Hematopoietic multipotent progenitor cell (in vitro differentiated cells): ENCODE measurements at regions not wholly inside any gene's neighbourhood (a gene's known extent, or its start where the extent isn't known, plus 50 kb on each side); places are given as distances from the start of the nearest gene placed in this dataset.
"Not testable (repeated sequence)": the region's sequence is repeated elsewhere in the genome, so short reads cannot be mapped to it uniquely, and the experiment has no call there.

Experiments used
- DNase-seq, 3 donors: peaks; one replicate each; pipeline ENCODE4 v3.0.0-alpha.2; 2011 to 2015; ENCODE audit warnings: low read depth in 2 of 3, low spot score in 2 of 3

- DNase-seq = no peak
Observed at GRCh38 chr22:22754961-22755777, 110.8 kb downstream of the GGTLC2 start.

- no peak for DNase-seq
Observed at GRCh38 chr22:22755778-22756100, 111.3 kb downstream of the GGTLC2 start.

DNA sequence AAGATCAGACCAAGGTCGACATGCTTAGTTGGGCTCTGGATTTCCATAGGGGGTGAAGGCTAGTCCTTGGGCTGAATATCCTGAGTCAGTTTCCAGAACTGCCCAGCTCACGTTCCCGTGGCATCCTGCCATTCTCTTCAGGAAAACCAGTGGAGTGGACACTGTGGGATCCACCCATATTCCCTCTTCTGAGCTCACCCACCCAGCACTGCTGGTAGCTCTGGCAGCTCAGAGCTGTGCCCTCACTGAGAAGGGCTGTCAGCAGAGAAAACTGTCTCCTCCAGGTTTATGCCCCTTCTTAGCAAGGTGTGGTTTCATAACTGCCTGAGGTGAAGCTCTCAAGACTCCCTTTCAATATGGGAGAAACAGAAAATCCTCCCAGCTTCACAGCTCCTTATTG lies 111.7 kb downstream of the GGTLC2 start:
- no peak for DNase-seq

DNA sequence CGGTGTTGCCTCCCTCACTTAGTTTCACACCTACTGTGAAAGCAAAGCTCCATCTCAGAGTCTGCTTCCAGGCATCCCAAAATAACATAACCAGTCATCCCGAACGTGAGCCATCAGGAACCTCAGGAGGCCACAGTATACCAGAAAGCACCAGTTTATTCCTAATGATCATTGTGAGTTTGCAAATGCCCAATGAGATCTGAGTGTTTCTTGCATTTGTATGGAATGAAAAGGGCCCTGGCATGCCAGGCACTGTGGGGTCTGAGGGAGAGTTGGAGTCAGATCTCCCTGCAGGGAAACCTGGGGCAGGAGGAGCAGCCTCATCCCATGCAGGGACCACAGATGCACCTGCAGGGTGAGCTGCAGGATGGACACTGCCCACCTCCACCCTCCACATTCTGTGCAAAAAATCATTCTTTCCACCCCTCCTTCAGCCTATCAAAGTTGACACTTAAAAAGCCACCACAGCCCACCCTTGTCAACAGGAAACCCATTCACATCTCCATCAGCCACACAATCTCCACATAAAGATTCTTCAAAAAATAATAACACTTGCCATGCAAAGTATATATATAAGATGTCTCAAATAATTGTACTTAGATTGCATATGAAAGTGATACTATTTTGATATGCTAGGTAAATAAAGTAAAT lies 112.3 kb downstream of the GGTLC2 start:
- DNase-seq = not testable (repeated sequence)

DNA sequence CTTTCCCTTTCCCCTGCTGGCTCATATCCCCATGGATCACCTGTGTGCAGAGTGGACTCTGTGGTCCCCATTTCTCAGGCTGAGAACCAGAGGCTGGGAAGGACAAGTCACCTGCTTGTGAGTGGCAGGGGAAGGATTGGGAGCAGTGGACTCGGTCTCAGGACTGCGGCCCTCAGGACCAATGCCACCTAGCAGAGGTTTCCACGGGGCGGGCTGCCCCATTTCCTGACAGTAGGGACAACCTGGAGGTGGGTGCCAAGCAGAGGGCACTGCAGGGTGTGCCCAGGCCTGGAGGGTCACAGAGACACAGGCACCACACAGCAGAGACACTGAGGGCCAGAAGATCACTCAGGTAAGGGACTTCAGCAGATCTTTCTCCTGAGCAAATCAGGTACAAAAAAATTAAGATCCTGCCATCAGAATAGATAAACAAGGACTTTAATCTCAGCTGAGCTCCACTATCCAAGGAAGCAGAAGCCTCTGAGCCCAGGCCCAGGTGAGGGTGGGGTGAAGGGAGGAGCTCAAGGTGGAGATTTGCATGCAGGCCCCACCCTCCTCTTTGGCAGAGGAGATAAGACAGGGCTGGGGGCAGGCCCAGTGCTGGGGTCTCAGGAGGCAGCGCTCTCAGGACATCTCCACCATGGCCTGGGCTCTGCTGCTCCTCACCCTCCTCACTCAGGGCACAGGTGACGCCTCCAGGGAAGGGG lies 113.8 kb downstream of the GGTLC2 start:
- DNase-seq = not testable (repeated sequence)

GRCh38 chr22:22759371-22759770 lies 115.0 kb downstream of the GGTLC2 start:
- DNase-seq = no peak

GRCh38 chr22:22759889-22760546 lies 115.6 kb downstream of the GGTLC2 start:
- no peak for DNase-seq

- no peak for DNase-seq
Observed at GRCh38 chr22:22761606-22761962, 117.2 kb downstream of the GGTLC2 start.

DNA sequence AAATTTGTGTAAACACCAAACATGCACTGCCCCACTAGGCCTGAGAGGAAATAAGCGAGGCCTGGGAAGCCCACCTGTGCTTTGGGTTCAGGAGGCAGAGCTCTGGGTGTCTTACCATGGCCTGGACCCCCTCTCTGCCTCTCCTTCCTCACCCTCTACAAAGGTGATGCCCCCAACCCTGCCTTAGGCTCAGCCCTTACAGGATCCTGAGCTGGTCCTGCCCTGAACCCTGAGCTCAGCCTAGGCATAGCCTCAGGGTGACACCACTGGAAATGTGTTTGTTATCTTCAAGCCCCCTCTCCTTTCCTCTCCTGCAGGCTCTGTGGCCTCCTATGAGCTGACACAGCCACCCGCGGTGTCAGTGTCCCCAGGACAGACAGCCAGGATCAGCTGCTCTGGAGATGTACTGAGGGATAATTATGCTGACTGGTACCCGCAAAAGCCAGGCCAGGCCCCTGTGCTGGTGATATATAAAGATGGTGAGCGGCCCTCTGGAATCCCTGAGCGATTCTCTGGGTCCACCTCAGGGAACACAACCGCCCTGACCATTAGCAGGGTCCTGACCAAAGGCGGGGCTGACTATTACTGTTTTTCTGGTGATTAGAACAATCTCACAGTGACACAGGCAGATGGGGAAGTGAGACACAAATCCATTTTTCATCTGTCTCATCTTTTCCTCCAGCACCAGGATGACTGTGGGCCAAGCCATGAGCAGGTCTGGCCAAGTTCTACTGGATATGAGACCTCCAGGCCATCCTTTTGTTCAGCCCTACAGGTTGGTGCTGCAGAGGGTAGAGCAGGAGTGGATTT lies 117.8 kb downstream of the GGTLC2 start:
- no peak for DNase-seq

- DNase-seq = no peak
Observed at GRCh38 chr22:22763512-22763911, 119.1 kb downstream of the GGTLC2 start.

DNA sequence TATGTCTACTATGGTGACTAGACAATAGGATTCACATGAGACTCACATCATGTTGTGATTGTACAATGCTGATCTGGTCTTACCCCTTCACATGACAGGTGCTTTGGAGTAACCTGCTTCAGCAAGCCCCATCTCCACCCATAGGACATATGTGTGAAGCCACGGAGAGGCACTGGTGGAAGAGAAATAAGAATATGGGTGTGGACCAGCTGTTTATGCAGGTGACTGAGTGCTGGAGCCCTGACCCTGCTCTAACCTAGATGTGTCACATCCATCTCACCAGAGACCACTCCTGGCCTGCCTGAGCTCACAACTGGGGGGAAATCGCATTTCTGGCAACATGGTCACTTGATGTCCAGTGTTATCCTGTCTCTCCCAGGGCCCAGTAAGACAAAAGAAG lies 119.7 kb downstream of the GGTLC2 start:
- no peak for DNase-seq

GRCh38 chr22:22767876-22768602 lies 119.6 kb upstream of the IGLL5 start:
- no peak for DNase-seq

DNA sequence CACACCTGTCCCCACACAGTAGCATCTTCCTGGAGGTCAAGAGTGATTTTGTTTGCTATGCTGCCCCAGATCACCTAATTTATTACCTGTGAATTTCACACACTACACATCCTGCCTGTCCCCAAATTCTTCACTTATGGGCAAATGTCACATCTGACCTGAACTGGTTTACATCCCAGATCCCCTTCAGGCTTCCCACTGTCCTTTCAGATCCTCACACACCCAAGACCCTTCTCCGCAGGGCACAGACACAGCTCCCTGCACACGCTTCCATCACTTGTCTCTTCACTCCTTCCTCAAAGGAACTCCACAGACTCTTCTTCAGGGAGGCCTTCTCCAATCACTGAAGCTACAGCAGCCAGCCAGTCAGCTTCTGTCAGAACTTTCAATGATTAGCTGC lies 118.7 kb upstream of the IGLL5 start:
- no peak for DNase-seq

DNA sequence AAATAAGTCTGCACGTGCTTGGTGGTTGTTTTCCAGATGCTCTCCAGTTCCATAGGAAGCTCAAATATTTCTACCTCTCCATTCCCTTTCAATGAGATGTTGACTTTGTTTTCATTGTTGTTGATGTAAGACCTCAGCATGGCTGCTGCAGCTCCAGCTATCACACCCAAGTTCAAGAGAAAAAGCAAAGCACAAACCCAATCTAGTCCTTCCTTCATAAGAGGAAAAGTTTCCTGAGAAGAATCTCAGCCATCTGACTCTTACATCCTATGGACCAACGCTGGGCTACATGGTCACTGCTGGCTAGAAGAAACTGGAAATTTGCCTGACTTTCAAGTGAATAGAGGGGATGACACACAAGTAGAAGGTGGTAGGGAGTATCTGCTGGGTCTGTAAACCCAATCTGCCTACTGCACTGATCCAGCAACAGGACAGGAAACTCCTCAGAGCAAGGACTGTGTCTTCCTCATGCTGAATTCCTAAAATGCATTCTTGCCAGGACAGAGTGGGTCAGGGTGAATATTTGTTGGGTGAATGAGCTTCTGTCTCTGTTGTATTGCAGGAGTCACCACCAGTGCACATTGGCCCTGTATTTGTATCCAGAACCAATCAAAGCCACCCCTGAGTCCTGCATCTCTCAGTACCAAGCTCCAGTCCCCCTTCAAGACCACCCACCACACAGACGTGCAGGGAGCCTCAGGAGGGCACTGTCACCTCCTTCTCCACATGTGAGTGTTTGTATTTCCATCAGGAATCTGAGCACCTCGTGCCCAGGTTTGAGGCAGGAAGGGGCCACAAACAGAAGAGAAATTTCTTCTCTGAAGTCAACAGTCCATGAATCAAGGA lies 118.0 kb upstream of the IGLL5 start:
- no peak for DNase-seq

DNA sequence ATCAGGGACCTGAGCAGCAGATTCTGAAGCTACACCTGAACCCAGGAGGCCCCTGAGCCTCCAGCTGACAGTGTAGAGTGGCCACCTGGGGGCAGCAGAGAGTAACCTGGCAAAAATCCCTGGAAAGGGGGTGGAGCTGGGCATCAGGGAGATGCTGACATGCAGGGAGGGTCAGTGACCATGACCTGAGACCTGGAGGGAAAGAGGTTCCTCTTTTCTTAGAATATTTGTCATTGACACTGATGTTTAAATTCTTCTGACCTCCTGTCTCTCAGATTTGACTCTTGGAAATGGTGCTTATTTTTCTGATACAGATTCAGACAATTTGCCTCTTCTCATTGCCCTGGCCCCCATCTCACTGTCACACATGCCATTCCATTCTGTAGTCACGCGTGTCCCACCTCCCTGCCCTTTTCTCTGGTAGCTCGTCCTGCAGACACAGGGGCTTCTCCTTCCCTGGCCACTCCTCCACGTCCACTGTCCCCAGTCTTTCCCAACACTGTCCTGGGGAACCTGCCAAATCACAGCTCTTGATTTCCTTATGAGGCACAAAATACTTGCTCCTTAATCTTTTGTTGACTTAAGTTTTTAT lies 117.2 kb upstream of the IGLL5 start:
- peak in 2 of 3 donors; percentile 41 to 51 for DNase-seq

DNA sequence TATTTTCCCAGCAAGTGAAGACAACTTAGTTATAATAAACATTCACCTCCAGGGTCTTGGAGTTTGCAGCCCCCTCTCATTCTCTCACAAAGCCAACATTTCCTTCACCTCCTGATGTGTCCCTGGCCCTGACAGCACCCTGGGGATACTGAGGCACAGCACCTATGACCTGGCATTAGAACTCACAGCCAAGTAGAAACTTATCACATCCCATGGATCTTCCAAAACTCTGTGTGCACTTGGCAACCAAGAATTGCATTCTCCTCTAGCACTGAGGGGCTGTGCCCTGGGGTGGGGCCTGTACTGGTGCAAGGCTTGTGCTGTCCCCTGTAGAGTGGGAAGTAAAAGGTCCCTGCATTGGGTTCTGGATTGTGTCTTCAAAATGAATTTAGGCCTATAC lies 116.7 kb upstream of the IGLL5 start:
- no peak for DNase-seq

- no peak for DNase-seq
Observed at GRCh38 chr22:22771696-22772377, 115.8 kb upstream of the IGLL5 start.

DNA sequence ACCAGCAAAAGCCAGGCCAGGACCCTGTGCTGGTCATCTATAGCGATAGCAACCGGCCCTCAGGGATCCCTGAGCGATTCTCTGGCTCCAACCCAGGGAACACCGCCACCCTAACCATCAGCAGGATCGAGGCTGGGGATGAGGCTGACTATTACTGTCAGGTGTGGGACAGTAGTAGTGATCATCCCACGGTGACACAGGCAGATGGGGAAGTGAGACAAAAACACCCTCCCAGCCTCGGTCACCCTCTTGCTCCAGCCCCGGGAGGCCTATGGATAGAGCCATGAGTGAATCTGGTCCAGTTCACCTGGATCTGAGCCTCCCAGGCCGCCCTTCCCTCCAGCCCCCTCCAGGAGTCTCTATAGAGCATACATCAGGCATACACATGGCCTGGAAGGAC lies 115.2 kb upstream of the IGLL5 start:
- DNase-seq = no peak
